ENCODE measurements at regions not wholly inside any gene's neighbourhood (a gene's known extent, or its start where the extent isn't known, plus 50 kb on each side); places are given as distances from the start of the nearest gene placed in this dataset.

DNA sequence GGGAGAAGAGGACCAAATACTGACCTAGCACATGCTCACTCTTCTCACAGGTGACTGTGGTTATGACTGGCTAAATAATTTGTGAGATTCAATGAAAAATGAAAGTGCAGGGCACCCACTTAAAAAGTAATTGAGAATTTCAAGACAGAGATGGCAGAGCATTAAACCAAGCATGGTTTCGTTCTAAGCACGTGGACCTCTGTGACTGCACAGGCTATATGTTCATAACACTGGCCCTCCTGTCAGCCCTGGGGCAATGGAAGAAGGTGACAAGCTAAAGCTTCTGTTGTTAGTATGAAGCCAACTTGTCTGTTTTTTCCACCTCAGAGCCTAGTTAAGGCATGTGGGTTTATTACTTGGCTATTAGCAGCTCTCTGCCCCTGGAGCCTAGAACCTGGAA lies 130.9 kb downstream of the FASLG start:
- Histone ChIP-seq H3K4me1 (no peaks in the 10 kb centered on the region), H3K27me3 (replicated peaks; ENCODE audit: control insufficient read depth, insufficient read depth, low read length) (no peaks in the 10 kb centered on the region; the same call in 1 of the 2 replicates), H3K4me3 (ENCODE audit: low read depth, low read length) (no peak overlapping the region), H3K9me3 (no peaks in the 10 kb centered on the region), H3K36me3 (ENCODE audit: control insufficient read depth, insufficient read depth, low read length) (no peaks in the 10 kb centered on the region)
- BruUV-seq (replicated peaks) = no TSS peak
- no peaks in the 10 kb centered on the region for H3K36me3 Mint-ChIP-seq (ENCODE audit: insufficient read depth, unreplicated experiment)
- TF ChIP-seq, protein P1, sequence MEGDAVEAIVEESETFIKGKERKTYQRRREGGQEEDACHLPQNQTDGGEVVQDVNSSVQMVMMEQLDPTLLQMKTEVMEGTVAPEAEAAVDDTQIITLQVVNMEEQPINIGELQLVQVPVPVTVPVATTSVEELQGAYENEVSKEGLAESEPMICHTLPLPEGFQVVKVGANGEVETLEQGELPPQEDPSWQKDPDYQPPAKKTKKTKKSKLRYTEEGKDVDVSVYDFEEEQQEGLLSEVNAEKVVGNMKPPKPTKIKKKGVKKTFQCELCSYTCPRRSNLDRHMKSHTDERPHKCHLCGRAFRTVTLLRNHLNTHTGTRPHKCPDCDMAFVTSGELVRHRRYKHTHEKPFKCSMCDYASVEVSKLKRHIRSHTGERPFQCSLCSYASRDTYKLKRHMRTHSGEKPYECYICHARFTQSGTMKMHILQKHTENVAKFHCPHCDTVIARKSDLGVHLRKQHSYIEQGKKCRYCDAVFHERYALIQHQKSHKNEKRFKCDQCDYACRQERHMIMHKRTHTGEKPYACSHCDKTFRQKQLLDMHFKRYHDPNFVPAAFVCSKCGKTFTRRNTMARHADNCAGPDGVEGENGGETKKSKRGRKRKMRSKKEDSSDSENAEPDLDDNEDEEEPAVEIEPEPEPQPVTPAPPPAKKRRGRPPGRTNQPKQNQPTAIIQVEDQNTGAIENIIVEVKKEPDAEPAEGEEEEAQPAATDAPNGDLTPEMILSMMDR (IDR thresholded peaks at IDR 0.05; ENCODE audit: insufficient read depth in 1 of 2, low read depth in 1 of 2, low read length in 1 of 2, severe bottlenecking in 1 of 2, unreplicated experiment in 1 of 2) = no peak
- peaks cover 10% of the 10 kb centered on the region for H3K27me3 Mint-ChIP-seq (ENCODE audit: insufficient read depth, unreplicated experiment)
- intact Hi-C loops (cut with micrococcal nuclease; ENCODE audit: unreplicated experiment) = no loop called here
- DNase-seq = no peak
- no peak overlapping the region for H3K27ac Mint-ChIP-seq (ENCODE audit: unreplicated experiment)
- H3K4me3 Mint-ChIP-seq (ENCODE audit: unreplicated experiment) = no peak overlapping the region
- POLR2A ChIA-PET = no interaction called here
- CTCF ChIA-PET = no interaction called here
- no peaks in the 10 kb centered on the region for H3K4me1 Mint-ChIP-seq (ENCODE audit: low read depth, unreplicated experiment)
- peaks cover 3% of the 10 kb centered on the region for H3K9me3 Mint-ChIP-seq (ENCODE audit: unreplicated experiment)

DNA sequence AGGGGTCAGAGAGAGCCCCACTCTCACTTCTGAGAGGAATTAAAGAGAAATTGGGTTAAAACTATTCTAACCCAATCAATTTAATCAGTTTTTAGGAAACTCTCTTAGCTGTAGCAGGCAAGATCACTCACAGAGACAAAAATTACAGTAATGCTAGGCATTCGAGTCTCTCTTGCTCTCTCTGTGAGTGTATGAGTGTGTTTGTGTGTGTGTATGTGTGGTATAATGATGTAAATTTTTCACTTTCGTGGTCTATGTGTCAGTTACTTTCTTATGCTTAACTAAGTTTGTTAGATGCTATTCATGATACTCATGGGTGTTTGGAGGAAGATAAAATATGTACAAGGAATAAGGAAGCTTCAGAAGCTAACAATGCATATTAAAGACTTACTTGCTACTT lies 131.3 kb downstream of the FASLG start:
- no peak overlapping the region for H3K27ac Mint-ChIP-seq (ENCODE audit: unreplicated experiment)
- no peaks in the 10 kb centered on the region for H3K9me3 ChIP-seq
- H3K36me3 Mint-ChIP-seq (ENCODE audit: insufficient read depth, unreplicated experiment) = no peaks in the 10 kb centered on the region
- no peak overlapping the region for H3K4me3 Mint-ChIP-seq (ENCODE audit: unreplicated experiment)
- intact Hi-C loops (cut with micrococcal nuclease; ENCODE audit: unreplicated experiment) = no loop called here
- no peaks in the 10 kb centered on the region for H3K36me3 ChIP-seq (ENCODE audit: control insufficient read depth, insufficient read depth, low read length)
- H3K4me1 ChIP-seq = no peaks in the 10 kb centered on the region
- no TSS peak for BruUV-seq (replicated peaks)
- POLR2A ChIA-PET = no interaction called here
- H3K27me3 ChIP-seq (replicated peaks; ENCODE audit: control insufficient read depth, insufficient read depth, low read length) = no peaks in the 10 kb centered on the region; the same call in 1 of the 2 replicates
- peaks cover 10% of the 10 kb centered on the region for H3K27me3 Mint-ChIP-seq (ENCODE audit: insufficient read depth, unreplicated experiment)
- TF ChIP-seq, protein P1 (IDR thresholded peaks at IDR 0.05; ENCODE audit: insufficient read depth in 1 of 2, low read depth in 1 of 2, low read length in 1 of 2, severe bottlenecking in 1 of 2, unreplicated experiment in 1 of 2) = no peak
- H3K4me1 Mint-ChIP-seq (ENCODE audit: low read depth, unreplicated experiment) = no peaks in the 10 kb centered on the region
- no peak for DNase-seq
- no peaks in the 10 kb centered on the region for H3K9me3 Mint-ChIP-seq (ENCODE audit: unreplicated experiment)
- H3K4me3 ChIP-seq (ENCODE audit: low read depth, low read length) = no peak overlapping the region
- CTCF ChIA-PET = no interaction called here

DNA sequence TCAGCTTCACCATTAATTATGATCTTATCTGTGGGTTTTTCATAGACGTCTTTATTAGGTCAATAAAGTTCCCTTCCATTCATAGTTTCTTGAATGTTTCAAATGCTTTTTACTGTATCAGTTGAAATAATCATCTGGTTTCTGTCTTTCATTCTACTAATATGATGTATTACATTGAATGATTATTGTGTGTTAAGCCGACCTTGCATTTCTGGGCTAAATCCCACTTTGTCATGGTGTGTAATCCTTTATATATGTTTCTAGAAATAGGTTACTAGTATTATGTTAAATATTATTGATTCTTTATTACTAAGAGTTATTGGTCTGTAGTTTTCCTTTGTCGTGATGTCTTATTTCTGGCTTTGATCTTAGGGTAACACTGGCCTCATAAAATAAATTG lies 134.9 kb downstream of the FASLG start:
- intact Hi-C loops (cut with micrococcal nuclease; ENCODE audit: unreplicated experiment) = no loop called here
- H3K9me3 ChIP-seq = no peaks in the 10 kb centered on the region
- Mint-ChIP-seq H3K36me3 (ENCODE audit: insufficient read depth, unreplicated experiment) (no peaks in the 10 kb centered on the region), H3K9me3 (ENCODE audit: unreplicated experiment) (no peaks in the 10 kb centered on the region), H3K4me1 (ENCODE audit: low read depth, unreplicated experiment) (no peaks in the 10 kb centered on the region), H3K27ac (ENCODE audit: unreplicated experiment) (no peak overlapping the region), H3K27me3 (ENCODE audit: insufficient read depth, unreplicated experiment) (peaks cover 10% of the 10 kb centered on the region), H3K4me3 (ENCODE audit: unreplicated experiment) (no peak overlapping the region)
- TF ChIP-seq, protein P1 (IDR thresholded peaks at IDR 0.05; ENCODE audit: insufficient read depth in 1 of 2, low read depth in 1 of 2, low read length in 1 of 2, severe bottlenecking in 1 of 2, unreplicated experiment in 1 of 2) = no peak
- POLR2A ChIA-PET = no interaction called here
- CTCF ChIA-PET = no interaction called here
- BruUV-seq (replicated peaks) = no TSS peak
- no peak for DNase-seq
- no peaks in the 10 kb centered on the region for H3K4me1 ChIP-seq
- H3K36me3 ChIP-seq (ENCODE audit: control insufficient read depth, insufficient read depth, low read length) = no peaks in the 10 kb centered on the region
- no peaks in the 10 kb centered on the region; the same call in 1 of the 2 replicates for H3K27me3 ChIP-seq (replicated peaks; ENCODE audit: control insufficient read depth, insufficient read depth, low read length)
- no peak overlapping the region for H3K4me3 ChIP-seq (ENCODE audit: low read depth, low read length)

Data from Caco-2 (cell line).